Fibroblast of mammary gland (primary cell): ENCODE measurements at regions not wholly inside any gene's neighbourhood (a gene's known extent, or its start where the extent isn't known, plus 50 kb on each side); places are given as distances from the start of the nearest gene placed in this dataset.

ENCODE experiments used
- DNase-seq: peaks from one replicate; pipeline ENCODE4 v3.0.0-alpha.2; 2010; ENCODE audit warnings: low read depth
- H3K4me3 ChIP-seq: 2 replicates; pipeline ENCODE4 v1.5.1; 2011; ENCODE audit warnings: low read depth, mild to moderate bottlenecking, low read length, moderate library complexity; ENCODE audit not compliant: control insufficient read depth
- CTCF ChIP-seq: conservative IDR thresholded peaks from 2 replicates; pipeline ENCODE4 v1.5.1; 2011; ENCODE audit warnings: low read depth, low read length, inconsistent platforms; ENCODE audit not compliant: control insufficient read depth, insufficient read depth

- no peak for DNase-seq
- H3K4me3 ChIP-seq: no peak overlapping the region
- TF ChIP-seq CTCF: no peak
These were observed 492.2 kb downstream of the ENC1 start for GRCh38 chr5:74148321-74148720.

GRCh38 chr5:74146796-74147195 lies 493.7 kb downstream of the ENC1 start:
- no peak for TF ChIP-seq CTCF
- no peak for DNase-seq
- H3K4me3 ChIP-seq: no peak overlapping the region

GRCh38 chr5:74145951-74146350 lies 494.6 kb downstream of the ENC1 start:
- no peak for TF ChIP-seq CTCF
- no peak for DNase-seq
- H3K4me3 ChIP-seq: no peak overlapping the region

GRCh38 chr5:74143721-74144330 lies 496.7 kb downstream of the ENC1 start:
- DNase-seq: no peak
- no peak for TF ChIP-seq CTCF
- no peak overlapping the region for H3K4me3 ChIP-seq

- no peak for TF ChIP-seq CTCF
- DNase-seq: no peak
- H3K4me3 ChIP-seq: no peak overlapping the region
These were observed 497.4 kb downstream of the ENC1 start for GRCh38 chr5:74143151-74143550.

- no peak for TF ChIP-seq CTCF
- DNase-seq: peak; percentile 35
These were observed 499.5 kb downstream of the ENC1 start for GRCh38 chr5:74141053-74141452.

GRCh38 chr5:74140409-74140808 lies 500.1 kb downstream of the ENC1 start:
- H3K4me3 ChIP-seq: no peak overlapping the region
- TF ChIP-seq CTCF: no peak
- peak; percentile 12 for DNase-seq

More at GRCh38 chr5:74141053-74141452, 499.5 kb downstream of the ENC1 start:
- no peak overlapping the region for H3K4me3 ChIP-seq
